Thyroid gland (tissue), 4 donors: ENCODE measurements at regions not wholly inside any gene's neighbourhood (a gene's known extent, or its start where the extent isn't known, plus 50 kb on each side); places are given as distances from the start of the nearest gene placed in this dataset.

ENCODE experiments used
- POLR2A ChIP-seq, 2 donors: fragments of 450-650 bp; IDR thresholded peaks; one replicate each; pipeline ENCODE4 v1.6.1; 2017; ENCODE audit warnings: antibody characterized with exemption in 2 of 2, mild to moderate bottlenecking in 2 of 2, moderate library complexity in 1 of 2
- TF ChIP-seq, protein P1 (sequence below), 6 experiments: fragments of 200-600 bp in 3 of 6; fragments of 450-650 bp in 3 of 6; sonication (generic) in 3 of 6; IDR thresholded peaks; one replicate each; pipeline ENCODE4 v1.5.1; 2016 to 2019; ENCODE audit warnings: antibody characterized with exemption in 6 of 6, mild to moderate bottlenecking in 2 of 6, inconsistent platforms in 1 of 6, moderate library complexity in 1 of 6

GRCh38 chr2:150036622-150037021 lies 449.0 kb upstream of the MMADHC start:
- TF ChIP-seq, protein P1, sequence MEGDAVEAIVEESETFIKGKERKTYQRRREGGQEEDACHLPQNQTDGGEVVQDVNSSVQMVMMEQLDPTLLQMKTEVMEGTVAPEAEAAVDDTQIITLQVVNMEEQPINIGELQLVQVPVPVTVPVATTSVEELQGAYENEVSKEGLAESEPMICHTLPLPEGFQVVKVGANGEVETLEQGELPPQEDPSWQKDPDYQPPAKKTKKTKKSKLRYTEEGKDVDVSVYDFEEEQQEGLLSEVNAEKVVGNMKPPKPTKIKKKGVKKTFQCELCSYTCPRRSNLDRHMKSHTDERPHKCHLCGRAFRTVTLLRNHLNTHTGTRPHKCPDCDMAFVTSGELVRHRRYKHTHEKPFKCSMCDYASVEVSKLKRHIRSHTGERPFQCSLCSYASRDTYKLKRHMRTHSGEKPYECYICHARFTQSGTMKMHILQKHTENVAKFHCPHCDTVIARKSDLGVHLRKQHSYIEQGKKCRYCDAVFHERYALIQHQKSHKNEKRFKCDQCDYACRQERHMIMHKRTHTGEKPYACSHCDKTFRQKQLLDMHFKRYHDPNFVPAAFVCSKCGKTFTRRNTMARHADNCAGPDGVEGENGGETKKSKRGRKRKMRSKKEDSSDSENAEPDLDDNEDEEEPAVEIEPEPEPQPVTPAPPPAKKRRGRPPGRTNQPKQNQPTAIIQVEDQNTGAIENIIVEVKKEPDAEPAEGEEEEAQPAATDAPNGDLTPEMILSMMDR (IDR thresholded peaks at IDR 0.05) = no peak
- no peak for TF ChIP-seq POLR2A (IDR thresholded peaks at IDR 0.05)
